A549 (cell line): ENCODE measurements at regions not wholly inside any gene's neighbourhood (a gene's known extent, or its start where the extent isn't known, plus 50 kb on each side); places are given as distances from the start of the nearest gene placed in this dataset.

Experiments
- ATOH8 ChIP-seq: fragments of 250-450 bp; sonication (Bioruptor Pico); IDR thresholded peaks from 2 replicates; pipeline ENCODE4 v1.5.0; 2020; ENCODE audit warnings: low read depth, mild to moderate bottlenecking, moderate library complexity
- BCL3 ChIP-seq: fragments of >200 bp; sonication (Bioruptor Twin); formaldehyde crosslinking; IDR thresholded peaks from 3 replicates; pipeline ENCODE4 v1.6.1; 2016
- CBX2 ChIP-seq: fragments of 200-600 bp; sonication (generic); IDR thresholded peaks from 2 replicates; pipeline ENCODE4 v1.6.1; 2016; ENCODE audit warnings: low read depth, mild to moderate bottlenecking, borderline replicate concordance
- CEBPB ChIP-seq, 2 experiments: fragments of >200 bp in 1 of 2; sonication (Bioruptor Twin) in 1 of 2; formaldehyde crosslinking in 1 of 2; IDR thresholded peaks; 2 replicates each; pipeline ENCODE4 v1.6.1; 2012 to 2016
- ELK1 ChIP-seq: fragments of 150-350 bp; IDR thresholded peaks from 2 replicates; pipeline ENCODE4 v1.6.1; 2014; ENCODE audit warnings: low read depth, mild to moderate bottlenecking, low read length
- EP300 ChIP-seq, 2 experiments: fragments of >200 bp; sonication (Bioruptor Twin); formaldehyde crosslinking; IDR thresholded peaks; 2 replicates in 1 of 2; 3 replicates in 1 of 2; pipeline ENCODE4 v1.6.1; 2016 to 2017
- ESRRA ChIP-seq: fragments of 150-350 bp; IDR thresholded peaks from 2 replicates; pipeline ENCODE4 v1.6.1; 2014; ENCODE audit warnings: mild to moderate bottlenecking, low read length, borderline replicate concordance
- FOSL2 ChIP-seq, 2 experiments: fragments of 450-650 bp in 1 of 2; fragments of >200 bp in 1 of 2; sonication (Bioruptor Twin) in 1 of 2; formaldehyde crosslinking; IDR thresholded peaks; 2 replicates each; pipeline versions ENCODE4 v1.5.0 to v1.6.1; 2016 to 2020; ENCODE audit warnings: mild to moderate bottlenecking in 1 of 2, moderate library complexity in 1 of 2
- FOXS1 ChIP-seq: fragments of 250-450 bp; sonication (Bioruptor Pico); IDR thresholded peaks from 2 replicates; pipeline ENCODE4 v1.5.0; 2020; ENCODE audit warnings: mild to moderate bottlenecking, moderate library complexity
- GATA3 ChIP-seq: IDR thresholded peaks from 2 replicates; pipeline ENCODE4 v1.6.1; 2012; ENCODE audit warnings: borderline replicate concordance
- HDAC2 ChIP-seq: fragments of 200-600 bp; sonication (generic); IDR thresholded peaks from 2 replicates; pipeline ENCODE4 v1.6.1; 2016
- HES2 ChIP-seq: fragments of >200 bp; sonication (Bioruptor Twin); formaldehyde crosslinking; IDR thresholded peaks from 2 replicates; pipeline ENCODE4 v1.6.1; 2016
- HMGXB4 ChIP-seq: fragments of 250-450 bp; sonication (Bioruptor Pico); IDR thresholded peaks from 2 replicates; pipeline ENCODE4 v1.5.0; 2021; ENCODE audit warnings: mild to moderate bottlenecking, moderate library complexity, borderline replicate concordance
- HOXB13 ChIP-seq: fragments of 250-450 bp; sonication (Bioruptor Pico); IDR thresholded peaks from 2 replicates; pipeline ENCODE4 v1.5.0; 2020; ENCODE audit warnings: low read depth, mild to moderate bottlenecking, moderate library complexity
- JUN ChIP-seq, 2 experiments: fragments of >200 bp; sonication (Bioruptor Twin); formaldehyde crosslinking; IDR thresholded peaks; 2 replicates in 1 of 2; 3 replicates in 1 of 2; pipeline ENCODE4 v1.6.1; 2016 to 2017
- KDM1A ChIP-seq: fragments of 200-600 bp; sonication (generic); IDR thresholded peaks from 2 replicates; pipeline ENCODE4 v1.6.1; 2016; ENCODE audit warnings: low read depth, mild to moderate bottlenecking
- MAX ChIP-seq: IDR thresholded peaks from 2 replicates; pipeline ENCODE4 v1.6.1; 2012
- MAZ ChIP-seq: fragments of 150-350 bp; IDR thresholded peaks from 2 replicates; pipeline ENCODE4 v1.6.1; 2014; ENCODE audit warnings: antibody characterized with exemption, low read depth, low read length, borderline replicate concordance
- MYC ChIP-seq: IDR thresholded peaks from 2 replicates; pipeline ENCODE4 v1.6.1; 2012; ENCODE audit warnings: mild to moderate bottlenecking, inconsistent platforms, low read length, improper control_type of control experiment, borderline replicate concordance
- NFE2L2 ChIP-seq: fragments of 150-350 bp; conservative IDR thresholded peaks from 2 replicates; pipeline ENCODE4 v1.6.1; 2014; ENCODE audit warnings: low read length
- NPAS2 ChIP-seq: fragments of 250-450 bp; sonication (Bioruptor Pico); IDR thresholded peaks from 2 replicates; pipeline ENCODE4 v1.8.0; 2022; ENCODE audit warnings: mild to moderate bottlenecking, moderate library complexity, borderline replicate concordance
- NR3C1 ChIP-seq: fragments of >200 bp; sonication (Bioruptor Twin); formaldehyde crosslinking; IDR thresholded peaks from 3 replicates; pipeline ENCODE4 v1.6.1; 2017
- POLR2A ChIP-seq: IDR thresholded peaks from 2 replicates; pipeline ENCODE4 v1.6.1; 2012; ENCODE audit warnings: mild to moderate bottlenecking, low read length
- RAD21 ChIP-seq, 2 experiments: fragments of >200 bp in 1 of 2; sonication (Bioruptor Twin) in 1 of 2; formaldehyde crosslinking in 1 of 2; IDR thresholded peaks in 1 of 2; conservative IDR thresholded peaks in 1 of 2; 2 replicates in 1 of 2; 3 replicates in 1 of 2; pipeline ENCODE4 v1.6.1; 2012 to 2018; ENCODE audit warnings: inconsistent platforms in 1 of 2
- RARB ChIP-seq: fragments of 250-450 bp; sonication (Bioruptor Pico); IDR thresholded peaks from 2 replicates; pipeline ENCODE4 v1.8.0; 2021; ENCODE audit warnings: mild to moderate bottlenecking, moderate library complexity
- REST ChIP-seq: fragments of 200-600 bp; sonication (generic); IDR thresholded peaks from 2 replicates; pipeline ENCODE4 v1.6.1; 2016; ENCODE audit warnings: antibody characterized with exemption, mild to moderate bottlenecking, moderate library complexity
- RFX5 ChIP-seq: fragments of 450-650 bp; IDR thresholded peaks from 2 replicates; pipeline ENCODE4 v1.7.1; 2014; ENCODE audit warnings: antibody characterized with exemption, mild to moderate bottlenecking, moderate library complexity
- RNF2 ChIP-seq: fragments of 200-600 bp; sonication (generic); IDR thresholded peaks from 2 replicates; pipeline ENCODE4 v1.6.1; 2016; ENCODE audit warnings: low read depth, mild to moderate bottlenecking, antibody characterized with exemption, moderate library complexity, borderline replicate concordance
- TFCP2L1 ChIP-seq: fragments of 250-450 bp; sonication (Bioruptor Pico); IDR thresholded peaks from 2 replicates; pipeline ENCODE4 v1.5.0; 2021; ENCODE audit warnings: mild to moderate bottlenecking
- TP53 ChIP-seq: fragments of 250-450 bp; sonication (Bioruptor Pico); IDR thresholded peaks from 2 replicates; pipeline ENCODE4 v1.5.0; 2021; ENCODE audit warnings: mild to moderate bottlenecking, moderate library complexity
- USF2 ChIP-seq: fragments of 450-650 bp; IDR thresholded peaks from 2 replicates; pipeline ENCODE4 v1.6.1; 2014; ENCODE audit warnings: antibody characterized with exemption
- ZSCAN20 ChIP-seq: fragments of 250-450 bp; sonication (Bioruptor Pico); IDR thresholded peaks from 2 replicates; pipeline ENCODE4 v1.8.0; 2022; ENCODE audit warnings: mild to moderate bottlenecking, moderate library complexity

- TF ChIP-seq MAZ (no peak), NFE2L2 (no peak), RFX5 (no peak), NPAS2 (CRISPR knock-in tag) (peak; percentile 29; the same call in 1 of the 2 replicates), BCL3 (peak; percentile 38; the same call in 1 of the 3 replicates), TP53 (CRISPR knock-in tag) (peak; percentile 66; the same call in 1 of the 2 replicates), HES2 (no peak), JUN (IDR thresholded peaks at IDR 0.05) (peak; percentile 38 to 80; a peak in 2 of 5 replicates), USF2 (peak; percentile 65), HDAC2 (no peak), HMGXB4 (CRISPR knock-in tag) (peak; percentile 51; the same call in 1 of the 2 replicates), TFCP2L1 (CRISPR knock-in tag) (no peak), REST (no peak), GATA3 (no peak), RARB (CRISPR knock-in tag) (no peak), ELK1 (no peak), CBX2 (no peak), MYC (peak; percentile 98), KDM1A (no peak), FOXS1 (CRISPR knock-in tag) (no peak), ESRRA (no peak), MAX (peak; percentile 99), RAD21 (conservative IDR thresholded peaks at IDR 0.05 in 1 of 2, IDR thresholded peaks at IDR 0.05 in 1 of 2) (peak; percentile 87 to 100), NR3C1 (no peak), POLR2A (peak; percentile 56), ATOH8 (CRISPR knock-in tag) (0 out of 2 replicates have a peak, but pooled peaks have one; percentile 49), HOXB13 (peak; percentile 77; the same call in 1 of the 2 replicates), ZSCAN20 (CRISPR knock-in tag) (no peak), CEBPB (IDR thresholded peaks at IDR 0.05) (no peak), RNF2 (no peak), FOSL2 (IDR thresholded peaks at IDR 0.05) (no peak), FOSL2 (CRISPR knock-in tag; IDR thresholded peaks at IDR 0.05) (peak; percentile 42), EP300 (IDR thresholded peaks at IDR 0.05) (no peak)
Measured at GRCh38 chr1:222465211-222466041, 82.5 kb downstream of the HHIPL2 start (continued).
